Stimulated activated naive CD4-positive, alpha-beta T cell treated with Interleukin-2 at 50 U/mL for 16 hours (primary cell): ENCODE measurements at regions not wholly inside any gene's neighbourhood (a gene's known extent, or its start where the extent isn't known, plus 50 kb on each side); places are given as distances from the start of the nearest gene placed in this dataset.
"Not testable (repeated sequence)": the region's sequence is repeated elsewhere in the genome, so short reads cannot be mapped to it uniquely, and the experiment has no call there.

Experiments
- DNase-seq: peaks from one replicate; lab custom pipeline; 2025; lab: John Stamatoyannopoulos, UW

GRCh38 chr9:31996331-31996730 is 388.1 kb upstream of the ACO1 start:
- no peak for DNase-seq

- DNase-seq, result no peak
These were observed 379.9 kb upstream of the ACO1 start for GRCh38 chr9:32004431-32005076.

- no peak for DNase-seq
These were observed 374.1 kb upstream of the ACO1 start for GRCh38 chr9:32010322-32010721.

- no peak for DNase-seq
These were observed 373.4 kb upstream of the ACO1 start for GRCh38 chr9:32011049-32011448.

GRCh38 chr9:32015795-32016194 is 368.6 kb upstream of the ACO1 start:
- no peak for DNase-seq

- DNase-seq, result no peak
These were observed 338.9 kb upstream of the ACO1 start for GRCh38 chr9:32045513-32045912.

- DNase-seq, result no peak
These were observed 317.2 kb upstream of the ACO1 start for GRCh38 chr9:32067261-32067660.

GRCh38 chr9:32069169-32069813 is 315.2 kb upstream of the ACO1 start:
- DNase-seq, result no peak

GRCh38 chr9:32069969-32070368 is 314.5 kb upstream of the ACO1 start:
- DNase-seq, result no peak

- DNase-seq, result no peak
These were observed 311.9 kb upstream of the ACO1 start for GRCh38 chr9:32072570-32072969.

GRCh38 chr9:32092031-32092430 is 292.4 kb upstream of the ACO1 start:
- DNase-seq, result no peak

- no peak for DNase-seq
These were observed 267.2 kb upstream of the ACO1 start for GRCh38 chr9:32117291-32117690.

GRCh38 chr9:32128546-32128945 is 255.9 kb upstream of the ACO1 start:
- DNase-seq, result no peak

- DNase-seq, result not testable (repeated sequence)
These were observed 253.7 kb upstream of the ACO1 start for GRCh38 chr9:32130709-32131108.

GRCh38 chr9:32136700-32137339 is 247.6 kb upstream of the ACO1 start:
- no peak for DNase-seq

- no peak for DNase-seq
These were observed 242.4 kb upstream of the ACO1 start for GRCh38 chr9:32142074-32142473.

GRCh38 chr9:32148553-32148952 is 235.9 kb upstream of the ACO1 start:
- DNase-seq, result not testable (repeated sequence)

GRCh38 chr9:32161209-32161608 is 223.2 kb upstream of the ACO1 start:
- DNase-seq, result no peak

- no peak for DNase-seq
These were observed 222.7 kb upstream of the ACO1 start for GRCh38 chr9:32161720-32162119.

GRCh38 chr9:32166316-32166715 is 218.1 kb upstream of the ACO1 start:
- not testable (repeated sequence) for DNase-seq

GRCh38 chr9:32171339-32171738 is 213.1 kb upstream of the ACO1 start:
- no peak for DNase-seq

- no peak for DNase-seq
These were observed 212.2 kb upstream of the ACO1 start for GRCh38 chr9:32172256-32172655.

GRCh38 chr9:32177396-32177795 is 207.0 kb upstream of the ACO1 start:
- DNase-seq, result no peak

GRCh38 chr9:32180597-32180996 is 203.8 kb upstream of the ACO1 start:
- DNase-seq, result no peak
